ENCODE measurements at regions not wholly inside any gene's neighbourhood (a gene's known extent, or its start where the extent isn't known, plus 50 kb on each side); places are given as distances from the start of the nearest gene placed in this dataset.

DNA sequence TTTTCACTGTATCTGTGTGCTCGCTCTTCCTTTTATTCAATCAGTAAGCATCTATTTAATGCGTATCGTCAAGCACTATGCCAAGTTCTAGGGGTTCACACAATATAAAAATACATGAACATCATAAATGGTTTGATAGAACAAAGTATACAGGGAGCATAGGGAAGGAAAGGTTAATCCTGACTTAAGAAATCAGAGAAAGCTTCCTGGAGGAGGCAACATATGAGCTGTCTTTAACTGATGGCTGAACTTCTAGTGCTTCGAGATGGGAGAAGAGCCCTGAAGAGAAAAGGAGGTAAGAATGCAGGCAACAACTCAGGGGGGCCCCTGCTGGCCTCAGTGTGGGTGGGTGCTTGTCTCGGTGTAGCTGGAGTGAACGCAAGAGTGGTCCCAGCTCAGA is 63.6 kb upstream of the GALNT2 start:
- Histone ChIP-seq H3K9me3 (no peaks in the 10 kb centered on the region), H3K4me1 (peaks cover 5 to 45% (median 43%) of the 10 kb centered on the region in 4 donors), H3K4me3 (no peak overlapping the region), H3K27ac (replicated peaks in 1 of 4) (no peak overlapping the region), H3K27me3 (no peaks in the 10 kb centered on the region), H3K36me3 (no peaks in the 10 kb centered on the region)
- intact Hi-C loops (cut with DNase I) = no loop called here
- WGBS = 93% methylated on average over 6 of the region's 6 CpGs
- TF ChIP-seq CTCF (IDR thresholded peaks at IDR 0.05) = no peak
- TF ChIP-seq POLR2AphosphoS5 (IDR thresholded peaks at IDR 0.05) = no peak
- no peak for TF ChIP-seq POLR2A (IDR thresholded peaks at IDR 0.05; ENCODE audit: low read depth)
- TF ChIP-seq EP300 (IDR thresholded peaks at IDR 0.05) = no peak
- no peak for DNase-seq (ENCODE audit: extremely low spot score)

DNA sequence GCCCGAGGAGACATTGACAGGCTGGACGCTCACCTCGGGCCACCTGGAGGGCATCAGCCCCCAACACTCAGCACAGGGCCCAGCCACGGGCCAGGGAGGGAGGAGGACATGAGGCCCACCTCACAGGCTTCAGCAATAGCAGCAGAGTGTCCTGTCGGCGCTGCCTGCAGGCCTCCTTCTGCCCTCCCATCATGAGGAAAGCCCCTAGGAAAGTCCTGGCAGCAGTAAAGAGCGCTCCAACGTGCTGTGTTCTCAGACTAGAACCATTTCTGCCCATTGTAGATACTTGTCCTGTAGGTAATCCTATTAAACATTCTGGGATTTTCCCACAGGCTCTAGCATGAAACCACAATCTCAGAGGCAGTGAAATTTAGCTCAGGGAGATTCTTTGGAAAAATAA is 62.0 kb upstream of the GALNT2 start:
- Histone ChIP-seq H3K27me3 (no peaks in the 10 kb centered on the region), H3K4me1 (peaks cover 5 to 29% (median 27%) of the 10 kb centered on the region in 4 donors), H3K9me3 (no peaks in the 10 kb centered on the region), H3K4me3 (no peak overlapping the region), H3K27ac (replicated peaks in 1 of 4) (no peak overlapping the region), H3K36me3 (no peaks in the 10 kb centered on the region)
- DNase-seq (ENCODE audit: extremely low spot score) = no peak
- TF ChIP-seq EP300 (IDR thresholded peaks at IDR 0.05) (no peak), POLR2AphosphoS5 (IDR thresholded peaks at IDR 0.05) (no peak), CTCF (IDR thresholded peaks at IDR 0.05) (no peak), POLR2A (IDR thresholded peaks at IDR 0.05; ENCODE audit: low read depth) (no peak)
- WGBS = 86% methylated on average over 2 of the region's 8 CpGs
- intact Hi-C loops (cut with DNase I) = no loop called here

GRCh38 chr1:230008721-230009120 is 58.3 kb upstream of the GALNT2 start:
- Histone ChIP-seq H3K27me3 (no peaks in the 10 kb centered on the region), H3K4me3 (no peak overlapping the region), H3K36me3 (no peaks in the 10 kb centered on the region), H3K27ac (replicated peaks in 1 of 4) (no peak overlapping the region), H3K4me1 (peaks cover 0 to 9% (median 4%) of the 10 kb centered on the region in 4 donors), H3K9me3 (no peaks in the 10 kb centered on the region)
- DNase-seq (ENCODE audit: extremely low spot score) = no peak
- WGBS = 92% methylated on average over 4 of the region's 4 CpGs
- no peak for TF ChIP-seq POLR2A (IDR thresholded peaks at IDR 0.05; ENCODE audit: low read depth)
- no peak for TF ChIP-seq CTCF (IDR thresholded peaks at IDR 0.05)
- no peak for TF ChIP-seq EP300 (IDR thresholded peaks at IDR 0.05)
- intact Hi-C loops (cut with DNase I) = no loop called here

GRCh38 chr1:230009611-230010313 is 57.3 kb upstream of the GALNT2 start:
- 91% methylated on average over 7 of the region's 7 CpGs for WGBS
- Histone ChIP-seq H3K9me3 (no peaks in the 10 kb centered on the region), H3K36me3 (no peaks in the 10 kb centered on the region), H3K27ac (replicated peaks in 1 of 4) (no peak overlapping the region), H3K27me3 (no peaks in the 10 kb centered on the region), H3K4me1 (peaks cover 0 to 9% (median 3%) of the 10 kb centered on the region in 4 donors), H3K4me3 (no peak overlapping the region)
- intact Hi-C loops (cut with DNase I) = no loop called here
- TF ChIP-seq EP300 (IDR thresholded peaks at IDR 0.05) = no peak
- no peak for TF ChIP-seq CTCF (IDR thresholded peaks at IDR 0.05)
- TF ChIP-seq POLR2A (IDR thresholded peaks at IDR 0.05; ENCODE audit: low read depth) = no peak
- no peak for TF ChIP-seq POLR2AphosphoS5 (IDR thresholded peaks at IDR 0.05)
- no peak for DNase-seq (ENCODE audit: extremely low spot score)

Measured in esophagus muscularis mucosa (tissue), 4 donors.